MM.1S (cell line): ENCODE measurements at regions not wholly inside any gene's neighbourhood (a gene's known extent, or its start where the extent isn't known, plus 50 kb on each side); places are given as distances from the start of the nearest gene placed in this dataset.

Experiments used
- DNase-seq: peaks from one replicate; pipeline ENCODE4 v3.0.0-alpha.2; 2015
- H2AFZ ChIP-seq: fragments of 300-600 bp; sonication (generic); 2 replicates; pipeline ENCODE4 v1.6.0; 2016; ENCODE audit warnings: antibody characterized with exemption, low read length
- H3F3A ChIP-seq: fragments of 300-600 bp; sonication (generic); 2 replicates; pipeline ENCODE4 v1.6.1; 2016; ENCODE audit warnings: mild to moderate bottlenecking, antibody characterized with exemption, low read length, moderate library complexity, mixed read lengths; ENCODE audit not compliant: insufficient read depth
- H3K27ac ChIP-seq: fragments of 300-600 bp; sonication (generic); 2 replicates; pipeline ENCODE4 v1.5.1; 2016; ENCODE audit warnings: mild to moderate bottlenecking, low read length
- H3K27me3 ChIP-seq: fragments of 300-600 bp; sonication (generic); replicated peaks from 2 replicates; pipeline ENCODE4 v1.6.0; 2016; ENCODE audit warnings: low read length; ENCODE audit not compliant: insufficient read depth
- H3K36me3 ChIP-seq: fragments of 300-600 bp; sonication (generic); replicated peaks from 2 replicates; pipeline ENCODE4 v1.6.1; 2016; ENCODE audit warnings: mild to moderate bottlenecking, low read length, mixed read lengths; ENCODE audit not compliant: insufficient read depth
- H3K4me1 ChIP-seq: fragments of 300-600 bp; sonication (generic); 2 replicates; pipeline ENCODE4 v1.6.1; 2016; ENCODE audit warnings: low read length, mixed read lengths
- H3K4me2 ChIP-seq: fragments of 300-600 bp; sonication (generic); 2 replicates; pipeline ENCODE4 v1.6.0; 2016; ENCODE audit warnings: low read depth, low read length
- H3K4me3 ChIP-seq: fragments of 300-600 bp; sonication (generic); 2 replicates; pipeline ENCODE4 v1.5.1; 2016; ENCODE audit warnings: low read length, mixed read lengths
- H3K79me2 ChIP-seq: fragments of 300-600 bp; sonication (generic); 2 replicates; pipeline ENCODE4 v1.6.1; 2016; ENCODE audit warnings: mixed run types, low read length, mixed read lengths
- H3K9ac ChIP-seq: fragments of 300-600 bp; sonication (generic); 2 replicates; pipeline ENCODE4 v1.6.1; 2016; ENCODE audit warnings: low read length, mixed read lengths
- H3K9me2 ChIP-seq: fragments of 300-600 bp; sonication (generic); replicated peaks from 2 replicates; pipeline ENCODE4 v1.6.1; 2016; ENCODE audit warnings: mild to moderate bottlenecking, low read length, mixed read lengths; ENCODE audit not compliant: insufficient read depth
- H3K9me3 ChIP-seq: fragments of 300-600 bp; sonication (generic); replicated peaks from 2 replicates; pipeline ENCODE4 v1.6.1; 2016; ENCODE audit warnings: mild to moderate bottlenecking, low read length, mixed read lengths; ENCODE audit not compliant: insufficient read depth
- H4K20me1 ChIP-seq: fragments of 300-600 bp; sonication (generic); 2 replicates; pipeline ENCODE4 v1.6.1; 2016; ENCODE audit warnings: mild to moderate bottlenecking, low read length, moderate library complexity, mixed read lengths; ENCODE audit not compliant: insufficient read depth
- EZH2 ChIP-seq: fragments of 300-600 bp; sonication (generic); optimal IDR thresholded peaks from 2 replicates; pipeline ENCODE3; 2017; ENCODE audit warnings: low read depth, mild to moderate bottlenecking, antibody characterized with exemption, low read length, mixed read lengths
- EZH2phosphoT487 ChIP-seq: fragments of 300-600 bp; sonication (generic); IDR thresholded peaks from 2 replicates; pipeline ENCODE4 v1.6.1; 2018; ENCODE audit warnings: antibody characterized with exemption, low read length
- TF ChIP-seq, protein P1 (sequence below): fragments of 300-600 bp; sonication (generic); IDR thresholded peaks from 2 replicates; pipeline ENCODE4 v1.5.1; 2016; ENCODE audit warnings: antibody characterized with exemption, low read length, mixed read lengths

DNA sequence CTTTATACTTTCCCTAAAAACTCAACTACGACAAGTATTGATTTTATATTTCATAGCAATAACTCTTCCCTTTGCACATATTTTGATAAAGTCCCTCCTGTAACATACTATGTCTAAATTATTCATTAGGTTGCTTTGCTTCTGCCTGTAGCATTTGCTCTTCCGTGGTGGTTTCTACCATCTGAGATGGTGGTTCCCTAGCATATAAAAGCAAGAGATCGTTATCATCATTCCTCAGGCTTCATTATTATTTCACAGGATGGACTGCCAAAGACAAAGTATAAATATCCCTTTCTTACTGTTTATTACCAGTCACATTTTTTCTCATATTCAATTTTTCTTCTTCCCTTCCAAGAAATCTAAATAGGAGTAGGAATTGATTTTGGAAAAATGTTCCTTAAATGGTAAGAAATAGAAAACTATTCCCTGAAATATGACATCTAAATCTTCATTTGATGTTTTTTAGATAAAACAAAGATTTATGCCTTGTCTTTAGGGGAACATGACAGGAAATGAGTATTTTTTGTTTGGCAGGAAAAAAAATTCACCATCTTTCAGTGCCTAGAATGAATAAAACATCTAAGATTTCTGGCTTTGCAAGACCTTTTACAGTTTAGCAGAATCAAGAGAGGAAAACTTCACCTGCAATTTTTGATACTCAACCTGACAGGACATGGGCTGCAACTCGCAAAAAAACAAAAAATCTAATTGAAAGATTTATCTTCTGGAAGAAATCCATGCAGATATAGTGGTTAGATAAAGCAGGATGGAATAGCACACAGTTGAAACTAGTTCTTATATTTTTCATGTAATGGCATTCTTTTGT is 340.0 kb downstream of the SPRY2 start:
- Histone ChIP-seq H3K27me3 (no peaks in the 10 kb centered on the region), H3K9me2 (no peaks in the 10 kb centered on the region), H3K4me1 (no peaks in the 10 kb centered on the region), H3K4me2 (no peak overlapping the region), H3K27ac (no peak overlapping the region), H3K9me3 (no peaks in the 10 kb centered on the region), H4K20me1 (no peaks in the 10 kb centered on the region), H3K36me3 (no peaks in the 10 kb centered on the region), H3F3A (no peaks in the 10 kb centered on the region), H3K9ac (no peak overlapping the region), H3K79me2 (no peaks in the 10 kb centered on the region), H2AFZ (no peak overlapping the region), H3K4me3 (no peak overlapping the region)
- no peak for DNase-seq
- no peak for TF ChIP-seq EZH2
- TF ChIP-seq, protein P1, sequence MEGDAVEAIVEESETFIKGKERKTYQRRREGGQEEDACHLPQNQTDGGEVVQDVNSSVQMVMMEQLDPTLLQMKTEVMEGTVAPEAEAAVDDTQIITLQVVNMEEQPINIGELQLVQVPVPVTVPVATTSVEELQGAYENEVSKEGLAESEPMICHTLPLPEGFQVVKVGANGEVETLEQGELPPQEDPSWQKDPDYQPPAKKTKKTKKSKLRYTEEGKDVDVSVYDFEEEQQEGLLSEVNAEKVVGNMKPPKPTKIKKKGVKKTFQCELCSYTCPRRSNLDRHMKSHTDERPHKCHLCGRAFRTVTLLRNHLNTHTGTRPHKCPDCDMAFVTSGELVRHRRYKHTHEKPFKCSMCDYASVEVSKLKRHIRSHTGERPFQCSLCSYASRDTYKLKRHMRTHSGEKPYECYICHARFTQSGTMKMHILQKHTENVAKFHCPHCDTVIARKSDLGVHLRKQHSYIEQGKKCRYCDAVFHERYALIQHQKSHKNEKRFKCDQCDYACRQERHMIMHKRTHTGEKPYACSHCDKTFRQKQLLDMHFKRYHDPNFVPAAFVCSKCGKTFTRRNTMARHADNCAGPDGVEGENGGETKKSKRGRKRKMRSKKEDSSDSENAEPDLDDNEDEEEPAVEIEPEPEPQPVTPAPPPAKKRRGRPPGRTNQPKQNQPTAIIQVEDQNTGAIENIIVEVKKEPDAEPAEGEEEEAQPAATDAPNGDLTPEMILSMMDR, result no peak
- no peak for TF ChIP-seq EZH2phosphoT487

DNA sequence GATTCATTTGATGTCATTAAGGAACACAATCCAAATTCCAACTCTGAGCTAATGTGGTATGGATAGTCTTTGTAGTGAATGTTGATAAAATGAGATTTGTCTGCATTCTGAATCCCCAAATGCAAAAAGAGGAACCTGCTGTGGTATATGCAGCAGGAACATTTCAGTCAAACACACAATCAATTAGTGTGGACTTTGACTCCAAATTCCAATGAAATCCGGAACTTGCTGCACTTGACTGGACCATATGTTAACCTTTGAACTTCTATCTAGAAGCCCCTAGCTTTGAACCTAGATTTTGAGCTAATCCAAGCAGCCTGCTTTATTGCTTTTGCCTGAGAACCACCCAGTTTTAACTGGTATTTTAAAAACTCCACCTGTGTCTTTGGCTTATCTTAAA is 341.3 kb downstream of the SPRY2 start:
- H3K27ac ChIP-seq, result no peak overlapping the region
- no peaks in the 10 kb centered on the region for H3K36me3 ChIP-seq
- H4K20me1 ChIP-seq, result no peaks in the 10 kb centered on the region
- no peak overlapping the region for H2AFZ ChIP-seq
- no peak overlapping the region for H3K4me3 ChIP-seq
- TF ChIP-seq EZH2 (no peak), EZH2phosphoT487 (no peak)
- TF ChIP-seq, protein P1, result no peak
- H3K79me2 ChIP-seq, result no peaks in the 10 kb centered on the region
- no peaks in the 10 kb centered on the region for H3K27me3 ChIP-seq
- H3K9ac ChIP-seq, result no peak overlapping the region
- no peaks in the 10 kb centered on the region for H3K9me3 ChIP-seq
- H3K4me1 ChIP-seq, result no peaks in the 10 kb centered on the region
- no peak overlapping the region for H3K4me2 ChIP-seq
- DNase-seq, result no peak
- no peaks in the 10 kb centered on the region for H3F3A ChIP-seq
- H3K9me2 ChIP-seq, result no peaks in the 10 kb centered on the region

DNA sequence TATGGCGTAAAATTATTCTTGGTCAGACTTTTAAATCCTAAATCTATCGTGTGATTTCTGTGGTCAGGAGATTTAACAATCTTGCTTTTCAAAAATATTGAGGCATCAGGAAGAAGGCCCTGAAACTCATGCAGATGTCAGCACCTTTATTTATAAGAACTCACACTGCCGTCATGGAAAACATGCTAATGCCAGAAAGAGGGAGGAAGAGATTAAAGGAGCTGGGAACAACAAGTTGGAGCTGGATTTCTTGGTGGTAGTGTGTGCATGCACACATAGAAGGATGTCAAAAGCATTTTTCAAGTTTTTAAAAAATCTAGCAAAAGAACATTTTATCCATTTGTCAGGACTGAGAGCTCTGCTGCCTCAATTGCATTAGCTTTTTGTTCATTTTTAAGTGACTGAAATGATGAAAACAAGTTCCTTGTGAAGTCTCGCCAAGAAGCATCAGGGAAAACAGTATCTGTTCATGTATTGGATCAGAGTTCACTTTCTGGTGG is 342.5 kb downstream of the SPRY2 start:
- H3K9me2 ChIP-seq, result no peaks in the 10 kb centered on the region
- no peak overlapping the region for H3K9ac ChIP-seq
- no peaks in the 10 kb centered on the region for H3K27me3 ChIP-seq
- no peaks in the 10 kb centered on the region for H3K9me3 ChIP-seq
- no peak for DNase-seq
- no peaks in the 10 kb centered on the region for H4K20me1 ChIP-seq
- TF ChIP-seq EZH2 (no peak), EZH2phosphoT487 (no peak)
- TF ChIP-seq, protein P1, result no peak
- no peak overlapping the region for H3K4me2 ChIP-seq
- no peak overlapping the region for H3K27ac ChIP-seq
- no peak overlapping the region for H3K4me3 ChIP-seq
- H2AFZ ChIP-seq, result no peak overlapping the region
- no peaks in the 10 kb centered on the region for H3K4me1 ChIP-seq
- H3K36me3 ChIP-seq, result no peaks in the 10 kb centered on the region
- H3K79me2 ChIP-seq, result no peaks in the 10 kb centered on the region
- H3F3A ChIP-seq, result no peaks in the 10 kb centered on the region
